RPMI8226 (cell line): ENCODE measurements at regions not wholly inside any gene's neighbourhood (a gene's known extent, or its start where the extent isn't known, plus 50 kb on each side); places are given as distances from the start of the nearest gene placed in this dataset.
A peak's percentile ranks its signal among the peaks of the same experiment; 100 is the strongest.
"Not testable (repeated sequence)": the region's sequence is repeated elsewhere in the genome, so short reads cannot be mapped to it uniquely, and the experiment has no call there.

Experiments
- DNase-seq: peaks from one replicate; pipeline ENCODE4 v3.0.0-alpha.2; 2015

DNA sequence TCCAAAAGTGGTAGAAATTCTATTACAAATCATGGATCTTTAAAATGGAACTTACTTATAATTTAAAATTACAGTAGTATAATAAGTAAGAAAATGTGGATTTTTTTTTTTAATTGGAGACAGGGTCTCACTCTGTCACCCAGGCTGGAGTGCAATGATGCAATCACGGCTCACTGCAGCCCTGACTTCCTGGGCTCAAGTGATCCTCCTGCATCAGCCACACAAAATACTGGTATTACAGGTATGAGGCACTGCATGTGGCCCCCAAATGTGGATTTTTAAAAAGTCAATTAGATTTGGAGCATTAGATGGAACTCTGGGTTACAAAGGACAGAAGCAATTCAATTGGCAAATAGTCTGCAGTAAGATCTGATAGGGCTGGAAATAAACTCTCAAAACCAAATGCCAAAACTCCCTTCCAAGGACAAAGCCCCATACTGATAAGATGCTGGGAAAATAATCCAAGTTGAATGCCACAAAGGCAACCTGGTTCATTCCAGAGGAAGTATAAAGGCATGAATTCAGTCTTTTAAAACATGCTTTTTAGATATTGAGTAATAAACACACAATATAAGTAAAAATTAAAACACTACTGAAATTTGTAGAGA is 294.2 kb downstream of the ZNF248 start:
- DNase-seq, result no peak

DNA sequence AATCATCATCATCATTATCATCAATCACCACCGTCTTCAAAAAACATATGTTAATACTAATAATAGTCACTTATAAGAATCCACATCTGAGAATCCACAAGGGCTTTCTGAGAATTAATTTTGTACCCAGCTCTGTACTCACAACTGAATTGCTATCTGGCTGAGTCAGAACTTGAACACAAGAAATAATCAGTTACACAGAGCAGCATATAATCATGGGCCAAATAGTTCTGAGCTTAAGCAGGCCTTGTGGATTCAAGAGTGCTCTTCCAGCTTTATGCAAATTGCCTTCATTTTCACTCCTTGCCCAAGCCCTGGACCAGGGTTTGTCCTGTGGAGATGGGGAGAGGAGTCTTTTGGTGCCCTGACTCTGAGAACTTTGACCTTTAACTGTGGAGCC is 304.5 kb downstream of the ZNF248 start:
- no peak for DNase-seq

DNA sequence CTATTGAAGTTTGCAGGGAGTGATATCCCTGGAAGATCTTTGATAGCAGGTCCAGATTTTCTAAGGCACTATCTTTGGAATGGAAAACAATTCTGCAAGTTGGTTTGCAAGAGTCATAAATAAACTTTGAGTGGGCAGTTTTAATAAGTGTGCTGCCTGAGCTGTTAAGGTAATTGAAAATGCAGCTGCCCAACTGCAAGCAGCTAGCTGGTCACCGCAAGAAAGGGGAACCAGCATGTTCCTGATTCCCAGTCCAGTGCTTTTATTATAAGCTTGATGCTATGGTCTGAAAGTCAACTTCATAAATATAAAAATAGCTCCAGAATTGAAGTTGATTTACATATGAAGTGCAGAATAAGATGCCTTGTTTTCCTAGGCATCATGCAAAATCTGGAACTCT is 308.4 kb downstream of the ZNF248 start:
- no peak for DNase-seq

DNA sequence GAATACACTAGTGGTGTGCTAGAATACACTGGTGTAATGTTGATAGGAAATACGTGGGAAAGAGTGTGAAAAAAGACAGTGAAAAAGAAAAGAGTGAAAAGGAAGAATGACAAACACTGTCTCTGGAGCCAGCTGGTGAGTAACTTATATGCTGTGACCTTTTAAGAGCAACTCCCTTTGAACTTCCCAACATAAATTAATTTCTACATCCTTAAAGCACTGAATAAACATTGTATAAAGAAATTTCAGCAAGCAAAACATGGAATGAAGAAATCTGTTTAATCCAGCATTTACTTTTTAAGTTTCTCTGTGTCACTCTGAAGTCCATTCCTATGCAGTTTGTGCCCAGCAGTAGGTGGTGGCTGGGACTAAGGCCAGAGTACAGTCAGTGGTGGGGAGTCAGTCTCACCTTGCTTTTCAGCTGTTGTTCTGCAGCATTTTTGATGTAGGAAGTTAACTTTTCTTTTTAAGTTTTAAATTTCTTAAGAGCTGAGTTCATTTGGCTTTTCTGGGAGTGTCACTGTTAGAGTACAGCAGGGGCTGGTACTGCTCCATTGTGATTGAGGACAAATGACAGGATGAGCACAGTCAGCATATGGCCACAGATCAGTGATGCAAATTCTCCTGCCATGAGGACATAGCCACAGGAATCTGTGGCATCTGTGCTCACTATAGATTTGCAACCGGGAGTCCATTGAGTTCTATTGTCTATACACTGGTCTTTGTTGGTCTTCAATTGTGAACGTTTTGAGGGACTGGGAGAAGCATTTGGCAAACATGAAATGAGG is 321.8 kb downstream of the ZNF248 start:
- no peak for DNase-seq

DNA sequence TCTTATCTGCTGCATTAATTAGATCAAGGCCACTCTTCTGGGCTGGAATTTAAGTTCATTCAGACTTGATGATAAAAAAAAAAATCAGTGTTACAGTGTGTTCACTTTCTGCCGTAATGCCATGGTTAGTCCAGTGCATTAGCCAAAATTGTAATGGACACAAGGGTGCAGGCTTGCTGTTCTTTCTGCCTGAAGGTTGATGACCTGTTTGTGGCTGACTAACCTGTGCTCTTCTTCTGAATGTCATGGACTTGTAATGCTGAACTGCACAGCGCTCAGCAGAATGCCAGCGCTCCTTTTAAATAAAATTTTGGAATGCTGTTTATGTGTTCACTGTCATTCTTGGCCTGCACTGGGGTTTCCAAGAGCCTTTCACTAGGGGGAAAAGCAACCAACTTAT is 323.2 kb downstream of the ZNF248 start:
- no peak for DNase-seq

DNA sequence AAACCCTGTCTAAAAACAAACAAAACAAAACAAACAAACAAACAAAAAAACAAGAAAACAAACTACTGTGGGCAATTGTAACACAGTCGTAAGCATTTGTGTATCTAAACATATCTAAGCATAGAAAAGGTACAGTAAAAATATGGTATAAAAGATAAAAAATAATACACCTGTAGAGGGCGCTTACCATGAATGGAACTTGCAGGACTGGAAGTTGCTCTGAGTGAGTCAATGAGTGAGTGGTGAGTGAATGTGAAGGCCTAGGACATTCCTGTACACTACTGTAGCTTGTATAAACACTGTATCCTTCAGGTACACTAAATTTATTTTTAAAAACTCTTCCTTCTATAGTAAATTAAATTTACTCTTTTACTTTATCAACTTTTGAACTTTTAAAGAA is 332.0 kb downstream of the ZNF248 start:
- not testable (repeated sequence) for DNase-seq

DNA sequence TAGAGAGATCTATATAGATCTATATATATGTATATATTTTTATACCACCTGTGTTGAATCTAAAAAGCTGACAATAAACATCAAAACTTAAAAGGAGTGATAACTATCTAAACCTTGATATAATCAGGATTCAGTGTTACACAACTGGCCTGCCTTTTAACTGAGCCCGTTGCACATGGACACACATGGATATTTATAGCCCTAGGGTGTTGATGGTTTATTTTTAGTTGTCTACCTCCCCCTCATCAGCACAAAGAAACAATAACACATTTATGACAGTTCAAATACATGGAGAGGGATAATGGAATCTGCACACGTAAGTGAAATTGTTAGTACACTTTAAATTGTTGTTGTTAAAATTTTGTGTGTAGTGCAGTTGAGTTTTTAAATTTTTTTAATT is 336.9 kb downstream of the ZNF248 start:
- DNase-seq, result no peak

DNA sequence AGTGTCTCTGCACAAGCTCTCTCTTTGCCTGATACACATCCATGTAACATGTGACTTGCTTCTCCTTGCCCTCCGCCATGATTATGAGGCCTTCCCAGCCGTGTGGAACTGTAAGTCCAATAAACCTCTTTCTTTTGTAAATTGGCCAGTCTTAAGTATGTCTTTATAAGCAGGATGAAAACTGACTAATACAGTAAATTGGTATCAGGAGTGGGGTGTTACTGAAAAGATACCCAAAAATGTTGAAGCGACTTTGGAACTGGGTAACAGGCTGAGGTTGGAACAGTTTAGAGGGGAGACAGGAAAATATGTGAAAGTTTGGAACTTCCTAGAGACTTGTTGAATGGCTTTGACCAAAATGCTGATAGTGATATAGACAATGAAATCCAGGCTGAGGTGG is 346.9 kb downstream of the ZNF248 start:
- DNase-seq, result not testable (repeated sequence)

DNA sequence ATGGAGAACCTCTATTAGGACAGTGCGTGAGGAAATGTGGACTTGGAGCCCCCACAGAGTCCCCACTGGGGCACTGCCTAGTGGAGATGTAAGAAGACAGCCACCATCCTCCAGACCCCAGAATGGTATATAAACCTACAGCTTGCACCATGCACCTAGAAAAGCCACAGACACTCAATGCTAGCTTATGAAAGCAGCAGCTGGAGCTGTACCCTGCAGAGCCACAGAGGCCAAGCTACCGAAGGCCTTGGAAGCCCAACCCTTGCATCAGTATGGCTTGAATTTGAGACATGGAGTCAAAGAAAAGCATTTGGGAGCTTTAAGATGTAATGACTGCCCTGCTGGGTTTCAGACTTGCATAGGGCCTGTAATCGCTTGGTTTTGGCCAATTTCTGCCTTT is 361.3 kb downstream of the ZNF248 start:
- no peak for DNase-seq

DNA sequence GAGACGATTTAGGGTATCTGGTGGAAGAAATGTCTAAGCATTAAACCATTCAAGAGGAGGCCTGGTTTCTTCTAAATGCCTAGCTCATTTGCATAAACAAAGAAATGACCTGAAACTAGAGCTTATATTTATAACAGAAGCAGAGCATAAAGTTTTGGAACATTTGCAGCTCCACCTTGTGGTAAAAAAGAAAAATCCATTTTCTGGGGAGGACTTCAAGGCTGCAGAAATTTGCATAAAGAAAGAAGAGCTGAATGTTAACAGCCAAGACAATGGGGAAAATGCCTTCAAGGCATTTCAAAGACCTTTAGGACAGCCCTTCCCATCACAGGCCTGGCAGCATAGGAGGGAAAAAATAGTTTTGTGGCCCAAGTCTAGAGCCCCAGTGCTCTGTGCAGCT is 362.0 kb downstream of the ZNF248 start:
- peak; percentile 12 for DNase-seq

DNA sequence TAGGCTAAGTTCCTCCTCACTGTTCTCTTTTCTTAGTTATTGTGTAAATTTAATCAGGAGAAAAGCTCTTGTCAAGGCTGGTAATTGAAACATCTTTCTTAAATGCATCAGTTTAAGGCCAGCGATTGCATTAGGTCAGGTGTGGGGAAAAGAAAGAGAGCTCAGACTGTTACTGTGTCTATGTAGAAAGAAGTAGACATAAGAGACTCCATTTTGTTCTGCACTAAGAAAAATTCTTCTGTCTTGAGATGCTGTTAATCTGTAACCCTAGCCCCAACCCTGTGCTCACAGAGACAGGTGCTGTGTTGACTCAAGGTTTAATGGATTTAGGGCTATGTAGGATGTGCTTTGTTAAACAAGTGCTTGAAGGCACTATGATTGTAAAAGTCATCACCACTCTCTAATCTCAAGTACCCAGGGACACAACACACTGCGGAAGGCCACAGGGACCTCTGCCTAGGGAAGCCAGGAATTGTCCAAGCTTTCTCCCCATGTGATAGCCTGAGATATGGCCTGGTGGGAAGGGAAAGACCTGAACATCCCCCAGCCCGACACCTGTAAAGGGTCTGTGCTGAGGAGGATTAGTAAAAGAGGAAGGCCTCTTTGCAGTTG is 364.1 kb downstream of the ZNF248 start:
- DNase-seq, result not testable (repeated sequence)

DNA sequence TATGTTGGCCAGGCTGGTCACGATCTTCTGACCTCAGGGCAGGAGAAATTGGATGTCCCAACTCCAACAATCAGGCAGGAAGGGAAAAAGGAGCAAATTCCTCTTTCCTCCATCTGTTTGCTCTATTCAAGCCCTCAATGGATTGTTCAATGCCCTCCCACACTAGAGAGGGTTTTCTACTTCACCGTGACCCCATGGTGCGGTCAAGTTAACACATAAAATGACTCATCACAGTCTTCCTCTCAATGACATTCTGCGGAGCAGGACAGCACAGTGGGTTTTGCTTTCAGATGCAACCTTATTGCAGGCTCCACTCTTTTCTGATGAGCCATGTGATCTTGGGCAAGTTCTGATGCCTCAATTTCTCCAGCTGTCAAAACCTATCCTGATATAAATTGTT is 364.9 kb downstream of the ANKRD30A start:
- no peak for DNase-seq

DNA sequence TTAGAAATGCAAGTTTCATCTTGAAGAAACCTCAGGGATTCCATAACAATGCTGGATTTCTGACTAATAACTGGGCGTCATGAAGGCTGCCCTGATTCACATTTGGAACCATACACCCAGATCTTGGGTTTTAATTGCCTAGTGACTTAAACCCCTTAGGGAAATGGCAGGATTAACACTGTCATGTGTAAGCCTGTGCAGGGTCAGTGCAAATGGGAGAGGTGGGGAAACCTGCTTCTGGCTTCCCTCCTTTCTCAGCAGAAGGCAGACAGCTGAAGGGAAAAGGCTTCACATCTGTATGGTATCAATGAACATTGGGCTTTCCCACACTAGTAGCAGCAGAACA is 364.2 kb downstream of the ANKRD30A start:
- DNase-seq, result no peak

DNA sequence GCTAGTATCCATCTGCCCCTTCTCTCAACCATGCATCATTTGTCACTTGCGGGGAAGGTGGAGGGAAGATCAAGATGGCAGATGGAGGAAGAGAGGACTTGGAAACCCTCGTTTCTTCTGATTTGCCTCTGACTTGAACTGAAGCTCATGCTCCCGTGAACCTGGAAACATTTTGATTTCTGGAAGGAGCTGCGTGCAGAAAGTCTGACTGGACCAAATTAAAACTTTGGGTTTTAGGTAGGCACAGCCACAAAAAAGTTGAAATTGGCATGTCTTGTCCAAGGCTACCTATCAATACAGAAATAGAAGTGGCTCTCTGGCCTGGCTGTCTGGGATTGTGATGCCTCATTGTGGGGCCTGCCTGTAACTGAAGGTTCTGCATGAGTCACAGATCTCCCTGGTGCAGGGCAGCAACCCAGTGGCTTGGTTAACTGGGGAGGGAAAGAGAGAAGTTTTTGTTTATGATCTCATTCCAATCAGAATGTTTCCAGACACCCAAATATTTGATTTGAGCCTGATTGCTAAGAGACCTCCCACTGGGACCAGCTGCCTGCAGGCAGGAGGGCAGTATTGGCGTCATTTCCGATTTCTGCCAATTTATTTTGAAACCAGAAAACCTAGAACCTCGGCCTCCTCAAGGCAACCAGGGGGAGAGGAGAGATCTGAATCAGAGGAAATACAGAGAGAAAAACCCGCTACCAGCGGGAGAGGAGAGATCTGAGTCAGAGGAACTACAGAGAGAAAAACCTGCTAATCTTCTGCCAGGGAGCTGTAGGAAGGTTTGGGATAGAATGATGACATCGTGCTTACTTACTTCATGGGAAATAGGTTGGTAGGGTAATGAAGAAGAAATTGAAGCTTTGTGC is 363.6 kb downstream of the ANKRD30A start:
- DNase-seq, result no peak

DNA sequence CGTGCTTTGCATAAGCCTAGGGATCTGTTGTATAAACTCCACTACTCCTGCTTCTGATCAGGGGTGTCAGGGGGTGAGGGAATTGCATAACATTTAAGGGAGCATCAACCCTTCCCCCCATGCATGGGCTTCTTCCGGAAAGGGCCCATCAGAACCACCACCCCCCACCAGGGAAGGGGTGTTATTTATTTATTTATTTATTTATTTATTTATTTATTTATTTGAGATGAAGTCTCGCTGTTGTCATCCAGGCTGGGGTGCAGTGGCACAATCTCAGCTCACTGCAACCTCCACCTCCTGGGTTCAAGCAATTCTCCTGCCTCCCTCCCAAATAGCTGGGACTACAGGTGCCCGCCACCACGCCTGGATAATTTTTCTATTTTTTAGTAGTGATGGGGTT is 355.2 kb downstream of the ANKRD30A start:
- DNase-seq, result not testable (repeated sequence)

DNA sequence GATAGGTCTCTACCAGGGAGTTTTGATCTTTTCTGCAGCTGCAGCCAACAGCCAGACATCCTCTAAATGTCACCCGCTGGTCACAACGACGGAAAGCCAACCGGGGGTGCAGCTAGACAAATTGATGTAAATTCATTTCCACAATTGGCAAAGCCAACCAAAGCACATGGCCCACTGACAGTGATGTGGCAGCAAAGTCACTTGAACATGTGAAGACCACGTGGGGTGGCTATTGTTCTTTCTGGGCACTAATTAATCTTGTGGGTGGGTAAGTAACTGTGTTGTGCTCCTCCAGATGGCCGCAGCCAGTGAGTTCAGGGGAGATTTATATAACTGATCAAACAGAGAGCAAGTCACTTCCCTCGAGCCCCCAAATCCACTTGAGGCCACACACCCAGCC is 354.1 kb downstream of the ANKRD30A start:
- DNase-seq, result no peak

DNA sequence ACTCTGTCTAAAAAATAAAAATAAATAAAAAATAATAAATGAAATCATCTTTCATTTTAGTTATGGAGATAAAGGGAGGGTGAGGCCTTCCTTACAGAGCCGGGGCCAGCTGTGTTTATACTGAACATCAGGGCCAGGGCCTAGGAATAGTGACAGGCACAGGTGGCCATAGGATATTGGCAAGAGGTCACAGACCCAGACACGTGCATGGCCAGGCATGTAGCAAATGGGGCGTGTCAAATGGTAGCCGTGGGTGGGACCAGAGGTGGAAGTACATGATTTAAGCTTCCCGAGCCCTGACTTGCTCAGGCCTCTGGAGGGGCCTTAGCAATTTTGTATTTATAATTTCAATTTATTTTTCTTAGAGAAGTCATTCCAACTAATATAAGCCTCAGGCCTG is 353.0 kb downstream of the ANKRD30A start:
- DNase-seq, result no peak

DNA sequence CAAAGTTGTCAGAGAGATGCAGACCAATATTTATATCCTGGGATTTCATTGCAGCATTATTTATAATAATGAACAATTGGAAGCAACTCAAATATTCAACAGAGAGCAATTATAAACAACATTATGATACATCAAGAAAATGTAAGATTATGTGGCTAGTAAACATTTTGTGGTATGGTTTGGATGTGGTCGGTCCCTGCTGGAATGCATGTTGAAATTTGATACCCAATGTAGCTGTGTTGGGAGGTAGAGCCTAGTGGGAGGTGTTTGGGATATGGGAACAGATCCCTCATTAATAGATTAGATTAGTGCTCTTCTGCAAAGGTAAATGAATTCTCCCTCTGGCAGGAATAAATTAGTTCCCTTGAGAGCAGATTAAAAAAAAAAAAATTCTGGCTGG is 350.9 kb downstream of the ANKRD30A start:
- DNase-seq, result no peak

DNA sequence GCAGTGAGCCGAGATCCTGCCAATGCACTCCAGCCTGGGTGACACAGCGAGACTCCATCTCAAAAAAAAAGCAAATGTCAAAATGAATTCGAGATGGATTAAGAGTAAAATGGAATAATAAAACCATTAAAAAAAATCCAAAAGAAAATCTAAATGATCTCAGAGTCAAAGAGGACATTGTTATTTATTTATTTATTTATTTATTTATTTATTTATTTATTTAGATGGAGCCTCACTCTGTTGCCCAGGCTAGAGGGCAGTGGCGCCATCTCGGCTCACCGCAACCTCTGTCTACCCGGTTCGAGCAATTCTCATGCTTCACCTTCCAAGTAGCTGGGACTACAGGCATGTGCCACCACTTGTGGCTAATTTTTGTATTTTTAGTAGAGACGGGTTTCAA is 349.2 kb downstream of the ANKRD30A start:
- no peak for DNase-seq

DNA sequence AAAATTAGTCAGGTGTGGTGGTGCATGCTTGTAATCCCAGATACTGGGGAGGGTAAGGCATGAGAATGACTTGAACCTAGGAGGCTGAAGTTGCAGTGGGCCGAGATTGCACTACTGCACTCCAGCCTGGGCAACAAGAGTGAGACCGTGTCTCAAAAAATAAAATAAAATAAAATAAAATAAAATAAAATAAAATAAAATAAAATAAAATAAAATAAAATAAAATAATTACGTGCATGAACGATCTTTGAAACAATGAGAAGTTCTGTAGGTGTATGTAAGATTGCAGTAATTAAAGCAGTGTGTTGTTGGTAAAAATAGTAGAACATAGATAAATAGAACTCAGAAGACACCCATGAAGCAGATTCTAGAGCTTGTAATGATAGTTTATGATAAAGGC is 348.5 kb downstream of the ANKRD30A start:
- DNase-seq, result no peak

DNA sequence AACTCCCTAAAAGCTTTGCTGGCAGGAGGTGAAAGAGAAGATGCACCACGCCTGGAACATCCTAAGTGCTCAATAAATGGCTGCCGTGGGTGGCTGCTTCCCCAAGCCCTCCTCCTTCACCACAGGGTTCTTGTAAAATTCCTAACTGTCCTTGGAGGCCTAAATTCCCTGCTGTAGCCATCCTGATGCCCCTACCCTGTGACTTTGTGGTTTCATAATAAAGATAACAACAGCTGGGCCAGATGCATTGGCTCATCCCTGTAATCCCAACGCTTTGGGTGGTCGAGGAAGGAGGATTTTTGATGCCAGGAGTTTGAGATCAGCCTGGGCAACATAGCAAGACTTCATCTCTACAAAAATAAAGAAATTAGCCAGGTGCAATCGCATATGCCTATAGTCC is 341.8 kb downstream of the ANKRD30A start:
- DNase-seq, result no peak

DNA sequence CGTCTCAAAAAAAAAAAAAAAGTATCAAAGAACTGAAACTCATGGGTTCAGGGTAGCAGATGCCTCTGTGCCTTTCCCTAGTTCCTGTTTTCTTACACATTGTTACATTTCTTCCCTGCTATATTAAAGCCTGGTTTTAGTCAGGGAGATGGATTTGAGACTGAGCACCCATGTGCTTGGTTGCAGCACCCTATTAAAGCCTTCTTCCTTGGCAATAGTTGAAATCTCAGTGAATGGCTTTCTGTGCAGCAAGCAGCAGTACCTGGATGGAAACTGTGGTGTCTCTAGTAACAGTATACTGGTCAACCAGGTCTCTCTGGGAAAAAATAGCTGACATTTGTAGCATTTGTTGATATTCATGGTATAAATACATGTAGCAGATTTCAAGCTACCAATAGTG is 331.1 kb downstream of the ANKRD30A start:
- no peak for DNase-seq

DNA sequence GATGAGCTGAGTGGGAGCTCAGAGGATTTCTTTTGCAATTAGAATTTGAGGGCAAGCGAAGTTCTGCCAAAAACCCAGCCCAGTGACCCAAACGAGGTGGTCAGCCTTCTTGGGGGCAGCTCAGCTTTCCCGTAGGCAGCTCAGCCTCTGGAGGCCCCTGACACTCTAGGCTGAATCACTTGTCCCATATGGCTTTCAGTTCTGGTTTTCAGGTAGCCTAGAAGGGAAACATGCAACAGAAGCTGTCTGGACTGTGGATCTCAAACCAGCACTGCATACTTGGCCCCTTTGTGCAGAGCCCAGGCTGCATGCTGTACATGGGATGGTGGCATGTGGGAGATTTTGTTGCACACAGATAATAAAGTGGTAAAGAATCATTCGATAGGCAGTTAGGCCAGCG is 322.8 kb downstream of the ANKRD30A start:
- no peak for DNase-seq

DNA sequence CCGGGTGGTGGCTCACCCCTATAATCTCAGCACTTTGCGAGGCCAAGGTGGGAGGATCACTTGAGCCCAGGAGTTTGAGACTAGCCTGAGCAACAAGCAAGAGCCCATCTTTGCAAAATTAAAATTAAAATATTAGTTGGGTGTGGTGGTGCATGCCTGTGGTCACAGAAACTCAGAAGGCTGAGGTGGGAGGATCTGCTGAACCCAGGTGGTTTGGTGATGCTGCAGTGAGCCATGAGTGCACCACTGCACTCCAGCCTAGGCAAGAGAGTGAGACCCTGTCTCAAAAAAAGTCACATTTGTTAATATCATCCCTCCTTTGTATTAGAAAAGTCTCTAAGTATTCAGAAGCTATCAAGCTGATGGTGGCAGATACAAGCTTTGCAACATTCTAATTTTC is 317.5 kb downstream of the ANKRD30A start:
- no peak for DNase-seq
